ENCODE measurements at regions not wholly inside any gene's neighbourhood (a gene's known extent, or its start where the extent isn't known, plus 50 kb on each side); places are given as distances from the start of the nearest gene placed in this dataset.

DNA sequence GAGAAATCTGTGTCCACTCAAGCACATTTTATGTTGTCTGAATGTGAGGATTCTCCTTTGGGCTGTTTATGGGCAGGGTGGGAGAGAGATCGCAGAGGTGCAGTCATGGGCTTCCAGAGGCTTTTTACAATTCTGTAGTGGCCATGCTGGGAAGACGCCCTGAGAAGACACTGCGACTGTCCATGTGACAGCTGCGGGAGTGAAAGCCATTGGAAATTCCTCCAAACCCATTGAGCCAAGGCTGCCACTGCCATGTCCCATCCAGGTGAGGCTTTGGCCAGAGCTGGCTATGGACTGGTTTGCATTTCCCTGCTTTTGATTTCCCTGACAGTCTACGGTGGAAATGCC, 216.9 kb upstream of the ECI2 start:
- peak overlapping the region; percentile 69 to 80 (median 76) for H3K27ac ChIP-seq
- intact Hi-C loops (cut with DNase I; ENCODE audit: low total_unique reads), result no loop called here
- H3K27me3 ChIP-seq, result no peaks in the 10 kb centered on the region
- in situ Hi-C loops (cut with MboI; ENCODE audit: low pct_ligation_motif_present in 1 of 4, low pct_unique_long_range_greater_than_20kb in 1 of 4, low sequenced_read_pairs in 3 of 4), result no loop called here
- TF ChIP-seq, protein P1, sequence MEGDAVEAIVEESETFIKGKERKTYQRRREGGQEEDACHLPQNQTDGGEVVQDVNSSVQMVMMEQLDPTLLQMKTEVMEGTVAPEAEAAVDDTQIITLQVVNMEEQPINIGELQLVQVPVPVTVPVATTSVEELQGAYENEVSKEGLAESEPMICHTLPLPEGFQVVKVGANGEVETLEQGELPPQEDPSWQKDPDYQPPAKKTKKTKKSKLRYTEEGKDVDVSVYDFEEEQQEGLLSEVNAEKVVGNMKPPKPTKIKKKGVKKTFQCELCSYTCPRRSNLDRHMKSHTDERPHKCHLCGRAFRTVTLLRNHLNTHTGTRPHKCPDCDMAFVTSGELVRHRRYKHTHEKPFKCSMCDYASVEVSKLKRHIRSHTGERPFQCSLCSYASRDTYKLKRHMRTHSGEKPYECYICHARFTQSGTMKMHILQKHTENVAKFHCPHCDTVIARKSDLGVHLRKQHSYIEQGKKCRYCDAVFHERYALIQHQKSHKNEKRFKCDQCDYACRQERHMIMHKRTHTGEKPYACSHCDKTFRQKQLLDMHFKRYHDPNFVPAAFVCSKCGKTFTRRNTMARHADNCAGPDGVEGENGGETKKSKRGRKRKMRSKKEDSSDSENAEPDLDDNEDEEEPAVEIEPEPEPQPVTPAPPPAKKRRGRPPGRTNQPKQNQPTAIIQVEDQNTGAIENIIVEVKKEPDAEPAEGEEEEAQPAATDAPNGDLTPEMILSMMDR (IDR thresholded peaks at IDR 0.05), result no peak
- TF ChIP-seq EP300 (IDR thresholded peaks at IDR 0.05; ENCODE audit: low read depth) (no peak), POLR2A (IDR thresholded peaks at IDR 0.05) (no peak), POLR2AphosphoS5 (IDR thresholded peaks at IDR 0.05) (no peak)
- H3K9me3 ChIP-seq, result no peaks in the 10 kb centered on the region
- no peak for DNase-seq
- 80 to 90% methylated on average over 2 to 5 of the region's 5 CpGs for WGBS, 2 donors (ENCODE audit: low coverage in 1 of 2)
- no peaks in the 10 kb centered on the region for H3K36me3 ChIP-seq
- H3K4me1 ChIP-seq, result peaks cover 0 to 9% (median 0%) of the 10 kb centered on the region in 4 donors
- no peak overlapping the region for H3K4me3 ChIP-seq

DNA sequence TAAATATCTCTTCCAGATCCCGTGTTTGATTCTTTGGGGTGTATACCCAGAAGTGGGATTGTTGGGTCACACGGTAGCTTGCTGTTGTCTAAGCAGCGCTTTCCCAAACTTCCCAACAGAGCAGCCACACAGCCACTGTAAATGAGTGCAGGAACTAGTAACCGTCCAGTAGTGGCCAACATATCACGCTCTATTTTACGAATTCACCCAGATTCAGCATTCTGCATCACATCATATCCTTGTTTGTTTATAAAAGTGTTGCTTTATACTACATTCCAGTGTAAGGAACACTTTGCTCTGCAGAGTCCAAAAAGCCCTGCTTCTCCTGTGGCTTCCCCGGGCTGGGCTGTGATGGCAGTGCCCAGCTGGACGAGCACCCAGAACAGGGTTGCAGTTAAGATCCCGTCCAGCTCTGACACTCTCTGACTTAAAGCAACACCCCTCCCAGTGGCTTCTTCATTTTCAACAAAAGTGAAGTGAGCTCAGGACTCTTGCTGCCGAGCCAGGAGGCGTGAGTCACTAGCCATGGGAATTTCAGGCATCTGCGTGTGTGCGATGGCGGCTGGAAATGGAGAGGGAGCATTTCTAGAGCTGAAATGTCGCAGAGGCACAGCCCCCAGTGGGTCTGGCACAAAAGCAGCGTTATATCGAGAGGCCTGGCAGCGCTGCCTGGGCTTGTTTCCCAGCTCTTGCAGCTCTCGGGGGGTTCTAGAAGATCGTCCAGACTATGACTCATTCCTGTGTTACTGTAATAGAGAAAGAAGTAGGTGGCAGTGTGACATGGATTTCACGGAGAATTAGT, 216.3 kb upstream of the ECI2 start:
- in situ Hi-C loops (cut with MboI; ENCODE audit: low pct_ligation_motif_present in 1 of 4, low pct_unique_long_range_greater_than_20kb in 1 of 4, low sequenced_read_pairs in 3 of 4), result no loop called here
- 65 to 73% methylated on average over 3 to 21 of the region's 21 CpGs for WGBS, 2 donors (ENCODE audit: low coverage in 1 of 2)
- Histone ChIP-seq H3K4me1 (peaks cover 0 to 9% (median 0%) of the 10 kb centered on the region in 4 donors), H3K4me3 (no peak overlapping the region), H3K9me3 (no peaks in the 10 kb centered on the region), H3K27ac (peak overlapping the region; percentile 69 to 80 (median 76)), H3K36me3 (no peaks in the 10 kb centered on the region), H3K27me3 (no peaks in the 10 kb centered on the region)
- DNase-seq, result peak; percentile 42
- intact Hi-C loops (cut with DNase I; ENCODE audit: low total_unique reads), result no loop called here
- TF ChIP-seq EP300 (IDR thresholded peaks at IDR 0.05; ENCODE audit: low read depth) (no peak), POLR2AphosphoS5 (IDR thresholded peaks at IDR 0.05) (peak; percentile 52 to 61 (median 60)), POLR2A (IDR thresholded peaks at IDR 0.05) (no peak)

DNA sequence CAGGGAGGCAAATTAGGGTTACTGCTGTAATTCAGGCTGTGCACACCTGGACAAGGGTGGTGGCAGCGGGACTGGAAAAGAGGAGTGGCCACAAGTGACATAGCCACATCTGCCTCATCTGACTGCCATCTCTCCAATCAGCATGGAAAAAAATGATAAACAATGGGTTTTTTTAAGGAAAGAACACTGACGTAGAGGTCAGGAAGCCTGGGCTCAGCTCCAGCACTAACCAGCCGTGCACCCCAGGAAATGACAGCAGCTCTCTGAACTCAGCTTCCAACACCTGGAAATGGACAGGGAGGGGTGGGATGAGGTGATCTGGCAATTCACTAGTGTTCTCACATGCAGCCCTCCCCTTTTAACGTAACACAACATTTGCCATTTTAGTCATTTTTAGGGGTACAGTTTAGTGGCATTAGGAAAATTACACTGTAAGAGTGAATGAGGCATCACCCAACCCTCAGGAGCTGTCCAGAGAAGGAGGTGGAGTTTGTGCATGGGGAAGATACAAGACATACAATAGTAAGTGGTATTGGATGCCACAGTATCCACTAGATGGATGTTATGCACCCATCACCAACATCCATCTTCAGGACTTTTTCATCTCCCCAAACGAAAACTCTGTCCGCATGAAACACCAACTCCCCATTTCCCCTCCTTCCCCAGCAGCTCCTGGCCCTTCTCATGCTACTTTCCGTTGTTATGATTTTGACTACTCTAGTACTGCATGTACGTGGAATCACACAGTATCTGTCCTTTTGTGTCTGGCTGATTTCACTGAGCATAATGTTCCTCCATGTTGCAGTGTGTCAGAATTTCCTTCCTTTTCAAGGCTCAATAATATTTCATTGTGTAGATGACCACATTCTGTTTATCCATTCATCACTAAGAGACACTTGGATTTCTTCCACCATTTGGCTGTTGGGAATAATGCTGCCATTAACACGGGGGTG, 215.5 kb upstream of the ECI2 start:
- peaks cover 0 to 9% (median 0%) of the 10 kb centered on the region in 4 donors for H3K4me1 ChIP-seq
- no peak overlapping the region for H3K4me3 ChIP-seq
- TF ChIP-seq, protein P1 (IDR thresholded peaks at IDR 0.05), result no peak
- TF ChIP-seq EP300 (IDR thresholded peaks at IDR 0.05; ENCODE audit: low read depth) (no peak), POLR2A (IDR thresholded peaks at IDR 0.05) (no peak), POLR2AphosphoS5 (IDR thresholded peaks at IDR 0.05) (peak in 2 of 3 donors; percentile 25 to 43)
- WGBS, 2 donors (ENCODE audit: low coverage in 1 of 2), result 0 to 50% methylated on average over 1 to 9 of the region's 9 CpGs
- DNase-seq, result no peak
- no peaks in the 10 kb centered on the region for H3K9me3 ChIP-seq
- in situ Hi-C loops (cut with MboI; ENCODE audit: low pct_ligation_motif_present in 1 of 4, low pct_unique_long_range_greater_than_20kb in 1 of 4, low sequenced_read_pairs in 3 of 4) (no loop called here), intact Hi-C loops (cut with DNase I; ENCODE audit: low total_unique reads) (no loop called here)
- H3K36me3 ChIP-seq, result no peaks in the 10 kb centered on the region
- H3K27me3 ChIP-seq, result no peaks in the 10 kb centered on the region
- peak overlapping the region; percentile 69 to 80 (median 76) for H3K27ac ChIP-seq

DNA sequence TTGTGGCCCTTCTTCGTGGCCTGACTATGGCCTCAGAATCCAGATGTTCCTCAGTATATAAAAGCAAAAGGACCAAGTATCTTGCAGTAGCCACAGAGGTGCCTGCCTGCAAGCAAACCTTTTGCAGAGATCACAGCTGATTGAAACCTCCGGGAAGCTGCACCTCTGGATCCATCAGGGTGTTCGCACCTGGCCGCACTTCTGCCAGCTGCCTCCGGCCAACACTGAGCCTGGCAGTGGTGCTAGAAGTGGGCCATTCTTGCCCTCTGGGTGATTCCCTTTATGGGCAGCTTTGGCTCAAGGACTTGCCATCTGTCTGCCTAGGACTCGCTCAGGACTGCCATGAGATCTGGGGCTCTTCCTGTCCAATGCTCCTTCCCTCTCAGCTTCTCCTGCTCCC, 214.6 kb upstream of the ECI2 start:
- DNase-seq, result no peak
- no peaks in the 10 kb centered on the region for H3K9me3 ChIP-seq
- no peaks in the 10 kb centered on the region for H3K36me3 ChIP-seq
- in situ Hi-C loops (cut with MboI; ENCODE audit: low pct_ligation_motif_present in 1 of 4, low pct_unique_long_range_greater_than_20kb in 1 of 4, low sequenced_read_pairs in 3 of 4) (no loop called here), intact Hi-C loops (cut with DNase I; ENCODE audit: low total_unique reads) (no loop called here)
- peak overlapping the region in 2 of 4 donors; percentile 50 to 80 for H3K27ac ChIP-seq
- 83 to 97% methylated on average over 1 to 6 of the region's 6 CpGs for WGBS, 2 donors (ENCODE audit: low coverage in 1 of 2)
- TF ChIP-seq POLR2A (IDR thresholded peaks at IDR 0.05) (no peak), POLR2AphosphoS5 (IDR thresholded peaks at IDR 0.05) (no peak), EP300 (IDR thresholded peaks at IDR 0.05; ENCODE audit: low read depth) (no peak)
- TF ChIP-seq, protein P1 (IDR thresholded peaks at IDR 0.05), result no peak
- no peaks in the 10 kb centered on the region for H3K27me3 ChIP-seq
- H3K4me3 ChIP-seq, result no peak overlapping the region
- peaks cover 0 to 9% (median 0%) of the 10 kb centered on the region in 4 donors for H3K4me1 ChIP-seq

Measured in transverse colon (tissue), 4 donors.